ENCODE measurements at regions not wholly inside any gene's neighbourhood (a gene's known extent, or its start where the extent isn't known, plus 50 kb on each side); places are given as distances from the start of the nearest gene placed in this dataset.

- Mint-ChIP-seq H3K27ac (no peak overlapping the region), H3K4me1 (peaks cover 6% of the 10 kb centered on the region), H3K9me3 (peaks cover 0 to 7% (median 4%) of the 10 kb centered on the region in 7 donors), H3K27me3 (ENCODE audit: low read depth in 3 of 3) (peaks cover 4 to 11% (median 9%) of the 10 kb centered on the region in 3 donors), H3K4me3 (no peak overlapping the region), H3K36me3 (no peaks in the 10 kb centered on the region)
- Histone ChIP-seq H4K20me1 (ENCODE audit: insufficient read depth, low read length) (no peaks in the 10 kb centered on the region), H3K9me3 (replicated peaks in 1 of 2; ENCODE audit: control insufficient read depth in 1 of 2, insufficient read depth in 1 of 2, low read length in 2 of 2) (peaks cover 0 to 5% of the 10 kb centered on the region in 2 donors), H3K4me1 (ENCODE audit: control insufficient read depth in 1 of 2, insufficient read depth in 2 of 2, low read length in 2 of 2) (peaks cover 5 to 6% of the 10 kb centered on the region in 2 donors), H3K4me2 (replicated peaks; ENCODE audit: extremely low read depth, low read length, poor library complexity, severe bottlenecking) (no peak overlapping the region), H3K4me3 (replicated peaks in 1 of 3; ENCODE audit: low read depth in 2 of 3, low read length in 3 of 3) (no peak overlapping the region), H3K27ac (ENCODE audit: low read depth in 1 of 2, low read length in 2 of 2) (no peak overlapping the region), H2AFZ (ENCODE audit: insufficient read depth, low read depth, low read length, poor library complexity, severe bottlenecking) (no peak overlapping the region), H3K27me3 (ENCODE audit: control insufficient read depth in 2 of 2, insufficient read depth in 2 of 2, low read length in 2 of 2) (no peaks in the 10 kb centered on the region), H3K79me2 (ENCODE audit: insufficient read depth, low read length) (no peaks in the 10 kb centered on the region), H3K36me3 (replicated peaks in 1 of 2; ENCODE audit: control insufficient read depth in 1 of 2, insufficient read depth in 2 of 2, low read length in 2 of 2) (no peaks in the 10 kb centered on the region), H3K9ac (ENCODE audit: insufficient read depth, low read length, poor library complexity, severe bottlenecking) (no peak overlapping the region)
- no peak for TF ChIP-seq CTCF (IDR thresholded peaks at IDR 0.05)
- WGBS (ENCODE audit: insufficient coverage), result 86% methylated on average over 2 of the region's 2 CpGs
- DNase-seq, result no peak
- intact Hi-C loops (cut with micrococcal nuclease), result no loop called here
These were observed 170.0 kb downstream of the VEGFA start for GRCh38 chr6:43940071-43940392.

DNA sequence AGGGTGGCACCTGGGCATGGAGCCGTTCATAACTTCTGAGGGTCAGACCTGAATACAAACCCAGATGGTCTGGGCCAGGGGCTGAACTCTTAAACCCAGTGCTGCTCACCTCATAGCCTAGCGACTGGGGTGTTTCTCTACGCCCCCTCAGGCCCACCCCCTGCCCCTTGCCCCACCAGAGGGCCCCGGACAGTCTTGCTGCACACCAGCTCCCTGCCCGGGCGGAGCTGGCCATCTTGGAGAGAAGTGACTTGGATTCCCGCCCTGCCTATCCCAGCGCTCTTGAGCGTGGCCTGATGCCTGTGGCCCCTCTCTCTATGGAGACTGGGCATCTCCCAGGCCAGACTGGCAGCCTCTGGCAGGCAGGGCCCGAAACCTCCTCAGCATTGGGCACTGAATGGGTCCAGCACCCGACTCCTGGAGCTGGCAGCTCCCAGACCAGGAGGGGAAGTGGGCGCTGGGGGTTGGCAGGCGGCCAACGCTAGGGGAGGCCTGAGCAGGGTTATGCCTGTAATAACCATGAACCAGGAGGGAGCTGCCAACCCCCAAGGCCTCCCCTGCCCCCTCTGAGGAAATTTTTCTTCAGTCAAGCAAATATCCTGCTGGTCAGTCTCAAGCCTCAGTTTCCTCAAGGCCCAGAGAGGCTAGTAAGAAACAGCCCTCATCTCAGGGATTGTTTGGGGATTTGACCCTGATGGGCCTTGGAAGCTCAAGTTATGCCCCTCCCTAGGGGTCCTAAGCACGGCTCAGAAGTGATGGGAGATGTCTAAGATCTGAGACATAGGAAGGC is 169.5 kb downstream of the VEGFA start:
- Histone ChIP-seq H3K9ac (ENCODE audit: insufficient read depth, low read length, poor library complexity, severe bottlenecking) (no peak overlapping the region), H3K4me2 (replicated peaks; ENCODE audit: extremely low read depth, low read length, poor library complexity, severe bottlenecking) (no peak overlapping the region), H3K36me3 (replicated peaks in 1 of 2; ENCODE audit: control insufficient read depth in 1 of 2, insufficient read depth in 2 of 2, low read length in 2 of 2) (no peaks in the 10 kb centered on the region), H3K4me3 (replicated peaks in 1 of 3; ENCODE audit: low read depth in 2 of 3, low read length in 3 of 3) (no peak overlapping the region), H3K4me1 (ENCODE audit: control insufficient read depth in 1 of 2, insufficient read depth in 2 of 2, low read length in 2 of 2) (peaks cover 5 to 6% of the 10 kb centered on the region in 2 donors), H3K9me3 (replicated peaks in 1 of 2; ENCODE audit: control insufficient read depth in 1 of 2, insufficient read depth in 1 of 2, low read length in 2 of 2) (no peaks in the 10 kb centered on the region), H3K27me3 (ENCODE audit: control insufficient read depth in 2 of 2, insufficient read depth in 2 of 2, low read length in 2 of 2) (no peaks in the 10 kb centered on the region), H4K20me1 (ENCODE audit: insufficient read depth, low read length) (no peaks in the 10 kb centered on the region), H3K79me2 (ENCODE audit: insufficient read depth, low read length) (no peaks in the 10 kb centered on the region), H3K27ac (ENCODE audit: low read depth in 1 of 2, low read length in 2 of 2) (no peak overlapping the region), H2AFZ (ENCODE audit: insufficient read depth, low read depth, low read length, poor library complexity, severe bottlenecking) (no peak overlapping the region)
- H3K4me3 Mint-ChIP-seq, result no peak overlapping the region
- no peak overlapping the region for H3K27ac Mint-ChIP-seq
- peaks cover 6% of the 10 kb centered on the region for H3K4me1 Mint-ChIP-seq
- peaks cover 0 to 2% (median 0%) of the 10 kb centered on the region in 7 donors for H3K9me3 Mint-ChIP-seq
- WGBS (ENCODE audit: insufficient coverage), result 82% methylated on average over 8 of the region's 15 CpGs
- H3K36me3 Mint-ChIP-seq, result no peaks in the 10 kb centered on the region
- H3K27me3 Mint-ChIP-seq (ENCODE audit: low read depth in 3 of 3), result peaks cover 4 to 11% (median 9%) of the 10 kb centered on the region in 3 donors
- no peak for DNase-seq
- TF ChIP-seq CTCF (IDR thresholded peaks at IDR 0.05), result no peak
- intact Hi-C loops (cut with micrococcal nuclease), result no loop called here

Measured in CD14-positive monocyte (primary cell).